ENCODE measurements at regions not wholly inside any gene's neighbourhood (a gene's known extent, or its start where the extent isn't known, plus 50 kb on each side); places are given as distances from the start of the nearest gene placed in this dataset.
A peak's percentile ranks its signal among the peaks of the same experiment; 100 is the strongest.

GRCh38 chr14:31926652-31927347, 150.3 kb upstream of the ARHGAP5 start:
- DNase-seq (ENCODE audit: low read depth): no peak
- no peak overlapping the region for H3K4me3 ChIP-seq (ENCODE audit: low read length)
- no peak for TF ChIP-seq CTCF (conservative IDR thresholded peaks at IDR 0.05; ENCODE audit: low read depth, low read length)

- H3K4me3 ChIP-seq (ENCODE audit: low read length): no peak overlapping the region
- DNase-seq (ENCODE audit: low read depth): peak; percentile 87
- TF ChIP-seq CTCF (conservative IDR thresholded peaks at IDR 0.05; ENCODE audit: low read depth, low read length): no peak
Observed at GRCh38 chr14:31927348-31927832, 149.7 kb upstream of the ARHGAP5 start.

GRCh38 chr14:31930070-31930469, 147.0 kb upstream of the ARHGAP5 start:
- H3K4me3 ChIP-seq (ENCODE audit: low read length): no peak overlapping the region
- no peak for TF ChIP-seq CTCF (conservative IDR thresholded peaks at IDR 0.05; ENCODE audit: low read depth, low read length)
- no peak for DNase-seq (ENCODE audit: low read depth)

- no peak for TF ChIP-seq CTCF (conservative IDR thresholded peaks at IDR 0.05; ENCODE audit: low read depth, low read length)
- DNase-seq (ENCODE audit: low read depth): peak; percentile 59
- no peak overlapping the region for H3K4me3 ChIP-seq (ENCODE audit: low read length)
Observed at GRCh38 chr14:31930493-31931240, 146.4 kb upstream of the ARHGAP5 start.

GRCh38 chr14:31932675-31933074, 144.4 kb upstream of the ARHGAP5 start:
- DNase-seq (ENCODE audit: low read depth): no peak
- TF ChIP-seq CTCF (conservative IDR thresholded peaks at IDR 0.05; ENCODE audit: low read depth, low read length): no peak
- H3K4me3 ChIP-seq (ENCODE audit: low read length): no peak overlapping the region

GRCh38 chr14:31933716-31934115, 143.4 kb upstream of the ARHGAP5 start:
- H3K4me3 ChIP-seq (ENCODE audit: low read length): no peak overlapping the region
- no peak for DNase-seq (ENCODE audit: low read depth)
- TF ChIP-seq CTCF (conservative IDR thresholded peaks at IDR 0.05; ENCODE audit: low read depth, low read length): no peak
